H1 (cell line): ENCODE measurements at regions not wholly inside any gene's neighbourhood (a gene's known extent, or its start where the extent isn't known, plus 50 kb on each side); places are given as distances from the start of the nearest gene placed in this dataset.

Source experiments
- CHD2 ChIP-seq: IDR thresholded peaks from 2 replicates; pipeline ENCODE4 v1.6.1; 2012; ENCODE audit warnings: low read length, improper control_type of control experiment
- EP300 ChIP-seq, 2 experiments: IDR thresholded peaks; 1 replicate in 1 of 2; 2 replicates in 1 of 2; pipeline ENCODE4 v1.6.1; 2011 to 2012; ENCODE audit warnings: low read depth in 2 of 2, low read length in 2 of 2, mild to moderate bottlenecking in 2 of 2, borderline replicate concordance in 1 of 2, inconsistent platforms in 1 of 2, moderate library complexity in 1 of 2
- EZH2 ChIP-seq: fragments of 200-600 bp; sonication (generic); IDR thresholded peaks from 2 replicates; pipeline ENCODE4 v1.7.1; 2012; ENCODE audit warnings: low read depth, mild to moderate bottlenecking, moderate library complexity, low read length, inconsistent platforms; ENCODE audit not compliant: severe bottlenecking
- JUN ChIP-seq: IDR thresholded peaks from 2 replicates; pipeline ENCODE4 v1.6.1; 2011; ENCODE audit warnings: low read depth, mild to moderate bottlenecking, improper control_type of control experiment, low read length
- NANOG ChIP-seq: IDR thresholded peaks from 2 replicates; pipeline ENCODE4 v1.6.1; 2011; ENCODE audit warnings: low read length, low read depth, mild to moderate bottlenecking, inconsistent platforms; ENCODE audit not compliant: insufficient read depth, poor library complexity, severe bottlenecking
- POLR2A ChIP-seq, 2 experiments: IDR thresholded peaks; 1 replicate in 1 of 2; 2 replicates in 1 of 2; pipeline ENCODE4 v1.6.1; 2011; ENCODE audit warnings: low read depth in 2 of 2, low read length in 2 of 2, mild to moderate bottlenecking in 2 of 2; ENCODE audit errors: control extremely low read depth in 1 of 2
- POLR2AphosphoS5 ChIP-seq: IDR thresholded peaks from 2 replicates; pipeline ENCODE4 v1.6.1; 2011; ENCODE audit warnings: low read depth, low read length
- RFX5 ChIP-seq: IDR thresholded peaks from 2 replicates; pipeline ENCODE4 v1.6.1; 2011; ENCODE audit warnings: low read depth, low read length, improper control_type of control experiment, borderline replicate concordance
- RXRA ChIP-seq: IDR thresholded peaks from 2 replicates; pipeline ENCODE4 v1.6.1; 2011; ENCODE audit warnings: low read depth, mild to moderate bottlenecking, low read length, moderate library complexity; ENCODE audit not compliant: insufficient read depth
- SIN3A ChIP-seq, 2 experiments: IDR thresholded peaks in 1 of 2; conservative IDR thresholded peaks in 1 of 2; 2 replicates each; pipeline ENCODE4 v1.6.1; 2011 to 2012; ENCODE audit warnings: low read length in 2 of 2, improper control_type of control experiment in 1 of 2, low read depth in 1 of 2, mild to moderate bottlenecking in 1 of 2
- TF ChIP-seq, protein P1 (sequence below), 3 experiments: IDR thresholded peaks; 1 replicate in 2 of 3; 2 replicates in 1 of 3; pipeline versions ENCODE4 v1.5.1 to v1.6.1; 2011; ENCODE audit warnings: low read length in 3 of 3, mild to moderate bottlenecking in 3 of 3, inconsistent platforms in 2 of 3, low read depth in 1 of 3, moderate library complexity in 1 of 3; ENCODE audit not compliant: insufficient read depth in 1 of 3; ENCODE audit errors: control extremely low read depth in 1 of 3
- TF ChIP-seq, protein P2 (sequence below): IDR thresholded peaks from 2 replicates; pipeline ENCODE4 v1.6.1; 2012; ENCODE audit warnings: low read length, inconsistent platforms

DNA sequence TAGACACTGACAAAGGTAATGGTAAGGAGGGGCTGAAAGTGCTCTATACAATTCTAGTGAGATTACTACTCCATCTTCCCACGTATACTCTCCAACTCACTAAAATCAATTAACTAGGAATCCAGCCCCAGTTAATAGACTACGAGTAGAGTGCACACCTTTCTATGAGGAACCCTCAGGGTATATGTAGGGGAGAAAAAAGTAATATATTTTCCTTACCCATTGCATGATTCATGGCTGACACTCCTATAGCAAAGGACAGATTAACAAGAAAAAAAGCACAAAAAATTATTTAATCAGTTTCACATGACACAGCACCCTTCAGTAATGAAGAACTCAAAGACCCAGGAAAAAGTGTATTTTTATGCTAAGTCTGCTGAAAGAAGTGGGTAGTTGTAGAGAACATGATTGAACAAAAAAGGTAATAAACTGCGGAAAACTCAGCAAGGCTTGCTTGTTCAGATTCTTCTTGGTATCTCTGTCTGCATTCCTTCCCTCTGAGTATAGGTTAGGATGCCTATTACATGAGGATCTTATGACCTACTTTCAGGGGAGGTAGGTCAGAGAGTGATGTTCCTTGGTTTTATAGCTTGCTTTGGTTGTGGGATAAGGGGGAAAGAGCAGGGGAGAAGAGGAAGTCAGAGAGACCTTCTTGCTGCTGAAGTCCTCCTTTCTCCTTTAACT is 342.0 kb upstream of the DLGAP1 start:
- TF ChIP-seq JUN: no peak
- TF ChIP-seq RFX5: no peak
- no peak for TF ChIP-seq POLR2A (IDR thresholded peaks at IDR 0.05; ENCODE audit: control extremely low read depth in 1 of 2, low read depth in 2 of 2, low read length in 2 of 2)
- no peak for TF ChIP-seq NANOG
- no peak for TF ChIP-seq EP300 (IDR thresholded peaks at IDR 0.05; ENCODE audit: borderline replicate concordance in 1 of 2, low read depth in 2 of 2, low read length in 2 of 2)
- TF ChIP-seq POLR2AphosphoS5: no peak
- TF ChIP-seq, protein P1, sequence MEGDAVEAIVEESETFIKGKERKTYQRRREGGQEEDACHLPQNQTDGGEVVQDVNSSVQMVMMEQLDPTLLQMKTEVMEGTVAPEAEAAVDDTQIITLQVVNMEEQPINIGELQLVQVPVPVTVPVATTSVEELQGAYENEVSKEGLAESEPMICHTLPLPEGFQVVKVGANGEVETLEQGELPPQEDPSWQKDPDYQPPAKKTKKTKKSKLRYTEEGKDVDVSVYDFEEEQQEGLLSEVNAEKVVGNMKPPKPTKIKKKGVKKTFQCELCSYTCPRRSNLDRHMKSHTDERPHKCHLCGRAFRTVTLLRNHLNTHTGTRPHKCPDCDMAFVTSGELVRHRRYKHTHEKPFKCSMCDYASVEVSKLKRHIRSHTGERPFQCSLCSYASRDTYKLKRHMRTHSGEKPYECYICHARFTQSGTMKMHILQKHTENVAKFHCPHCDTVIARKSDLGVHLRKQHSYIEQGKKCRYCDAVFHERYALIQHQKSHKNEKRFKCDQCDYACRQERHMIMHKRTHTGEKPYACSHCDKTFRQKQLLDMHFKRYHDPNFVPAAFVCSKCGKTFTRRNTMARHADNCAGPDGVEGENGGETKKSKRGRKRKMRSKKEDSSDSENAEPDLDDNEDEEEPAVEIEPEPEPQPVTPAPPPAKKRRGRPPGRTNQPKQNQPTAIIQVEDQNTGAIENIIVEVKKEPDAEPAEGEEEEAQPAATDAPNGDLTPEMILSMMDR (IDR thresholded peaks at IDR 0.05; ENCODE audit: control extremely low read depth in 1 of 3, insufficient read depth in 1 of 3, low read depth in 1 of 3, low read length in 3 of 3): no peak
- TF ChIP-seq EZH2: no peak
- TF ChIP-seq RXRA: no peak
- no peak for TF ChIP-seq SIN3A (conservative IDR thresholded peaks at IDR 0.05 in 1 of 2, IDR thresholded peaks at IDR 0.05 in 1 of 2; ENCODE audit: low read depth in 1 of 2, low read length in 2 of 2)
- no peak for TF ChIP-seq CHD2
- TF ChIP-seq, protein P2, sequence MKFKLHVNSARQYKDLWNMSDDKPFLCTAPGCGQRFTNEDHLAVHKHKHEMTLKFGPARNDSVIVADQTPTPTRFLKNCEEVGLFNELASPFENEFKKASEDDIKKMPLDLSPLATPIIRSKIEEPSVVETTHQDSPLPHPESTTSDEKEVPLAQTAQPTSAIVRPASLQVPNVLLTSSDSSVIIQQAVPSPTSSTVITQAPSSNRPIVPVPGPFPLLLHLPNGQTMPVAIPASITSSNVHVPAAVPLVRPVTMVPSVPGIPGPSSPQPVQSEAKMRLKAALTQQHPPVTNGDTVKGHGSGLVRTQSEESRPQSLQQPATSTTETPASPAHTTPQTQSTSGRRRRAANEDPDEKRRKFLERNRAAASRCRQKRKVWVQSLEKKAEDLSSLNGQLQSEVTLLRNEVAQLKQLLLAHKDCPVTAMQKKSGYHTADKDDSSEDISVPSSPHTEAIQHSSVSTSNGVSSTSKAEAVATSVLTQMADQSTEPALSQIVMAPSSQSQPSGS: no peak
